NCI-H187 treated with DMSO at 0.1 percent for 48 hours (cell line): ENCODE measurements at regions not wholly inside any gene's neighbourhood (a gene's known extent, or its start where the extent isn't known, plus 50 kb on each side); places are given as distances from the start of the nearest gene placed in this dataset.
"Not testable (repeated sequence)": the region's sequence is repeated elsewhere in the genome, so short reads cannot be mapped to it uniquely, and the experiment has no call there.

ENCODE experiments used
- DNase-seq: peaks from one replicate; lab custom pipeline; 2025; lab: John Stamatoyannopoulos, UW

DNA sequence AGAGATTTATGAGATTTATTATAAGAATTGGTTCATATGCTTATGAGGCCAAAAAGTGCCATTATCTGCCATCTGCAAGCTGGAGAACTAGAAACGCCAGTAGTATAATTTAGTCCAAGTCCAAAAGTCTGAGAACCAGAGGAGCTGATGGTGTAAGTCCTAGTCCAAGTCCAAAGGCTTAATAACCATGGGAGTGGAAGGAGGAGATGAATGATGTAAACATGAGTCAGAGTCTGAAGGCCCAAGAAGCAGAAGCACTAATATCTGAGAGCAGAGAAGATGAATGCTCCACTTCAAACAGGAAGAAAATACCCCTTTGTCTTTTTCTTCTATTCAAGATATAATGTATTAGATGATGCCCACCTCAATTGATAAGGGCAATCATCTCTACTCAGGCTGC is 185.7 kb downstream of the CGGBP1 start:
- no peak for DNase-seq

- no peak for DNase-seq
Measured at GRCh38 chr3:87867001-87867400, 191.8 kb downstream of the CGGBP1 start.

DNA sequence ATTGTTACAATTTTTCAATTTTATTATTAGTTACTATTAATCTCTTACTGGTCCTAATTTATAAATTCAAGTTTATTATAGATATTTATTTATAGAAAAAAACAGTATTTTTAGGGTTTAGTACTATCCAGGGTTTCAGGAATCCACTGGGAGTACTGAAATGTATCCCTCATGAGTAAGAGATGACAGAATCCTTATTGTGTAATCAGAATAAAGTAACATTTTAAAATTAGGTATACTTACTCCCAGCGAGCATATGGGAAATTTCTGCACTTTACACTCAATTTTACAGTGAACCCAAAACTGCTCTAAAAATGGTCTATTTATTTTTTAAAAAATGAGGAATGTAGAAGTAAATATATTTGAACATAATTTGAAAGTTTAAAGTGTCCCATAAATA is 202.7 kb downstream of the CGGBP1 start:
- no peak for DNase-seq

DNA sequence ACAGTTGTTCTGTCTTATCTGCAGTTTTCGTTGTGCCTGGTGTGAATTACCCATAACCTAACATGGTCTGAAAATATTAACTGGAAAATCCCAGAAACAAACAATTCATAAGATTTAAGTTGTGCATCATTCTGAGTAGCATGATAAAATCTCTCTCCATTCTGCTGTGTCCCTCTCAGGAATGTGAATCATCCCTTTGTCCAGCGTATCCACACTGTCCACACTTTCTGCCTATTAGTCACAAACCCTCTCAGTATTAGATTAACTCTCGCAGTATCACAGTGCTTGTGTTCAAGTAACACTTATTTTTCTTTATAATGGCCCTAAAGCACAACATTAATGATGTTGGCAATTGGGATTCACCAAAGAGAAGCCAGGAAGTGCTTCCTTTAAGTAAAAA is 203.2 kb downstream of the CGGBP1 start:
- no peak for DNase-seq

GRCh38 chr3:87855211-87855610 is 203.6 kb downstream of the CGGBP1 start:
- DNase-seq: no peak

GRCh38 chr3:87848003-87848402 is 210.8 kb downstream of the CGGBP1 start:
- DNase-seq: no peak

- no peak for DNase-seq
Measured at GRCh38 chr3:87837076-87837475, 221.7 kb downstream of the CGGBP1 start.

GRCh38 chr3:87836026-87836425 is 222.8 kb downstream of the CGGBP1 start:
- DNase-seq: no peak

GRCh38 chr3:87835236-87835635 is 223.6 kb downstream of the CGGBP1 start:
- no peak for DNase-seq

- no peak for DNase-seq
Measured at GRCh38 chr3:87834327-87834726, 224.5 kb downstream of the CGGBP1 start.

DNA sequence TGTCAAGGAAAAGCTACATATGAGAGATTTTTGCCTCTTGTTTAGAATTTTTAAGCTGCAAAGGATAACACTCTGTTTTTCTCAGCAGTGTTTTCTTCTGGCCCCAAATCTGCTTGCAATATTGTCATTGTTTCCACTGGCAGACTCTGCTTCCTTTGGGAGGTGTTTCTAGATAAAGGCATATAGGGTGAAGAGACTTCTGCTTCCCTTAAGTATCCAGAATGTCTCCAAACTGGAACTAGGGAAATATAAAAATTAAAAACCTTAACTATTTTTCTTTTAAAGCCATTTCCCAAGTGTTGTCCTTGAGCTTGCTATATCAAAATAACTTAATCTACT is 225.8 kb downstream of the CGGBP1 start:
- DNase-seq: no peak

DNA sequence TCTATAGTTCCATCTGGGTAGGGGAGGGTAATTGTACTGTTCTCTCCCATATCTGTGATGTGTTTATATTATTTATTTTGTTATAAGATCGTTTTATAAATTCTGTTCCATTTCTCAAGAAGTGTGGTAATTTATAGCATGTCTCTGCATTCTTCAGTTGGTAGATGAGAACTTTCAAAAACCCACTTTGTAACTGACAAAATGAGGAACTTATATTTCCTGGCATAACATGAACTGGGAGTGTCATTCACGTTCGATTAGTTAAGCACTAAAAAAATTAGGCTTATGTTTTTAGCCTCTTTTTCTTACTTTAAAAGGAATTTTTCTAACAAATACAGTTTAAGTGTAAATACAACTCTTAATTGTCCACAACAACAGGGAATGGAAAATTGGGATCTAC is 230.8 kb downstream of the CGGBP1 start:
- no peak for DNase-seq

GRCh38 chr3:87822563-87822962 is 236.2 kb downstream of the CGGBP1 start:
- no peak for DNase-seq

- DNase-seq: not testable (repeated sequence)
Measured at GRCh38 chr3:87813503-87813902, 245.3 kb downstream of the CGGBP1 start.

- DNase-seq: no peak
Measured at GRCh38 chr3:87811953-87812352, 246.9 kb downstream of the CGGBP1 start.

DNA sequence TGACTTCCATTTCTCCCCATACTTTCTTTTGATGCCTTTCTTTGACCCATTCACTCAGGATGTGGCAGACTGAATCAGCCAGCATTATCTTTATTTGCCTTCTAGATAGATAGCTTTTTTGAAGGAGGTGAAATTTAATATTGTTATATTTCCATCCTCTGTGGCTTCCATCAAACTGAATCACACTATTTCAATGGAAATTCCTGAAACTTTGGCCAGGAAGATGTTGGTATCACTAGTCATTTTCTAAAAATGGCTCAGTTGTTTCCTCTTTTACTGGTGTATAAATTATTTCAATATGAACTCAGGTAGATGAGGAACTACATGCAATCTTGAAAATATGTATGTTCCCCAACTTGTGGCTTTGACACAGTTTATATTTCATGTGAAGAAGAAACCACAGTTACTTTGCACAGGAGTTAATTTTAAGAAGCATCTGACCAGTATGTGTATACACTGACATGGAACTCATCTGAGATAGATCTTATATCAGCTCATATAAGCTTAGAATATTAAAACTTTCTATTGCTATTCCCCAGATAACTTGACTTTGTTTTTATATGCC is 248.3 kb downstream of the CGGBP1 start:
- DNase-seq: no peak

DNA sequence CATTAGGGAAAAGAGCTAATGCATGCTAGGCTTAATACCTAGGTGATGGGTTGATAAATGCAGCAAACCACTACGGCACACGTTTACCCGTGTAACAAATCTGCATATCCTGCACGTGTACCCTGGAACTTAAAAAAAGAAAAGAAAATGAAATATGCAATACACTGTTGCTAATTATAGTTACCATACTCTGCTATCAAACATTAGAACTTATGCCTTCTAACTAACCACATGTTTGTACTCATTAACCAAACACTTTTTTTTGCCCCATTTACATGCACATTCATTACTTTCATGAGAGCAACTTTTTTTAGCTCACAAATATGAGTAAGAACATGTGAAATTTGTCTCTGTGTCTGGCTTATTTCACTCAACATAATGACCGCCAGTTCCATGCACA is 253.1 kb downstream of the CGGBP1 start:
- DNase-seq: no peak

DNA sequence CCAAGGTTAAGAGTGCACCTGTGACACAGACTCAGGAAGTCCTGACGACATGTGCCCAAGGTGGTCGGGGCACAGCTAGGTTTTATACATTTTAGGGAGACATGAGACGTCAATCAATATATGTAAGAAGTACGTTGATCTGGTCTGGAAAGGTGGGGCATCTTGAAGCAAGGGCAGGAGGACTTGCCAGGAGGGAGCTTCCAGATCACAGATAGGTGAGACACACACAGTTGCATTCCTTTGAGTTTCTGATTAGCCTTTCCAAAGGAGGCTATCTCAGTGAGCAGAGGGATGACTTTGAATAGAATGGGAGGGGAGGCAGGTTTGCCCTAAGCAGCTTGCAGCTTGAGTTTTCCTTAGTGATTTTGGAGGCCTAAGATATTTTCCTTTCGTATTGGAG is 257.4 kb downstream of the CGGBP1 start:
- DNase-seq: no peak

- DNase-seq: no peak
Measured at GRCh38 chr3:87800516-87800915, 258.3 kb downstream of the CGGBP1 start.

DNA sequence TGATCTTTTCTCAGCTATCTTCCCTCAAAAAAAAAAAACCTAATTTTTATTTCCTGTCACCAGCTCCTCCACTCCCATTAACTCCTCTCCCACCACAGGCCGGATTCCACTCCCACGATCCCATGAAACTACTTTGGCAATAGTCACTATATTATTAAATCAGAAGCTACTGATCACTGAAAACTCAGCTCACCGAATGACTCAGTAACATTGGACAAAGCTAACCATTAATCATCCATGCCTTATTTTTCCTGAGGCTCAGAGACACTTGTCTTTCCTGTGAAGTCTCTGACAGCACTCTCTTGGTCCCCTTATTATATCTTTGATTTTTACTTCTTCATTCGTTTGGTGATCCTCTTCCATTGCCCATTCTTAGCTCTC is 260.2 kb downstream of the CGGBP1 start:
- DNase-seq: no peak

GRCh38 chr3:87797872-87798566 is 260.8 kb downstream of the CGGBP1 start:
- no peak for DNase-seq

DNA sequence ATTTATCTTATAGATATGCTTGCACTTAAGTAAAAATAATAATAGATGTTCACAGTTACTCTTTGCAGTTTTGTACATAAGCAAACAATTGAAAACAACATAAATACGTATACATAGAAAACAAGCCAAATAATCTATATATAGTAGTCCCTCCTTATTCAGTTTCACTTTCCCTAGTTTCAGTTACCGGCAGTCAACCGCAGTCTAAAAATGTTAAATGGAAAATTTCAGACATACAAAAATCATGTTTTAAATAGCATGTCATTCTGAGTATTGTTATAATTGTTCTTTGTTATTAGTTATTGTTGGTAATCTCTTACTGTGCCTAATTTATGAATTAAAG is 262.0 kb downstream of the CGGBP1 start:
- DNase-seq: no peak

DNA sequence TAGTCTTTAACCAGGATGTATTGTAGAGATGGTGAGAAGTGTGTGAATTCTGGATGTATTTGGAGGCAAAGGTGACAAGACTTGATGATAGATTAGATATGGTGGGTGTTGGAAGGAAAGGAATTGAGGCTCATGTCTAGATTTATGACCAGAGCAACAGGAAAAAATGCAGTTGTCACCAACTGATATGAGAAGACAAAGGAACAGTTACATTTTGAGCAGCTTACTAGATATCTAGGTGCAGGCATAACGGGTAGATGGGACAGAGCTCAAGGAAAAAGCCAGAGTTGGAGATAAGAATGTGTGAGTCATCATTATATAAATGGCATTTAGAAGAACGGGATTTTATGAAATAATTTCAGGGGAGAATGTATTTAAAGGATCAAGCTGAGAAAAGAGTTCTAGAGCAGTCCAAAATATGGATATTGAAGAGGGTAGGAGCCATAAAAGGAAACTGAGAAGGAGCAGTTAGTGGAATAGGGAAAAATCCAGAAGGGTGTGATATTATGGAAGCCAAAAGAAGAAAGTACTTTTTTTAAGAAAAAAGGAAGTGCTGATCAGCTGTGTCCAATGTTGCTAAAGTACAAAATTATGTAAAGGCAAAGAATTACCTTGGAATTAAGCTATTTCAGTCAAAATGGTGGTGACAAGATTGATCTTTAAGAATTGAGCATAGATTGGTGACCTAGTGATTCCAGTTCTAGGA is 262.5 kb downstream of the CGGBP1 start:
- no peak for DNase-seq

DNA sequence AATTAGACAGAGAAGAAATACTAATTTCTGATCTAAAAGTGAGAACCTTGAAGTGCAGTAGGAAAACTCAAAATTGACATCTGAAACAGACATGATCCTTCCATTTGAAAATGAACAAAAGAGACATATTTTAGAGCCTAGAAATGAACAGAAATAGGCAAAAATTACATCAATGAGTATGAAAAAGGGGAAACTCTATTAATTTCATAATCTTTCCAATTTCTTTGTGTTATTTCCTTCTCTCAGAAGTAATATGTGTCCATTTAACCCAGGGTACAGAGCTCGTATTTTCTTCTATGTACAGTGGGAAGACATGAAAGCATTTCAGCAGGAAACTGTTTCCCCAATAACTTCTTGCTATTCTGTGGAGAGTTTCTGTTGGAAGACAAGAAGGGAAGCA is 263.1 kb downstream of the CGGBP1 start:
- no peak for DNase-seq
